H9 (cell line): ENCODE measurements at regions not wholly inside any gene's neighbourhood (a gene's known extent, or its start where the extent isn't known, plus 50 kb on each side); places are given as distances from the start of the nearest gene placed in this dataset.

Experiments
- DNase-seq: peaks from one replicate; pipeline ENCODE4 v3.0.0-alpha.2; 2017
- H2AFZ ChIP-seq: one replicate; pipeline ENCODE4 v1.6.1; 2013; ENCODE audit warnings: mild to moderate bottlenecking, low read length, control low read depth, moderate library complexity
- H2AK5ac ChIP-seq: 2 replicates; pipeline ENCODE4 v1.6.1; 2013; ENCODE audit warnings: low read length, control low read depth, mixed read lengths; ENCODE audit not compliant: insufficient read length
- H2BK120ac ChIP-seq: one replicate; pipeline ENCODE4 v1.6.1; 2013; ENCODE audit warnings: low read depth, mild to moderate bottlenecking, low read length, control low read depth, inconsistent platforms; ENCODE audit not compliant: poor library complexity, severe bottlenecking
- H2BK12ac ChIP-seq: 2 replicates; pipeline ENCODE4 v1.6.1; 2013; ENCODE audit warnings: low read length, control low read depth, mixed read lengths, low read depth; ENCODE audit not compliant: insufficient read length
- H2BK15ac ChIP-seq: 2 replicates; pipeline ENCODE4 v1.6.1; 2013; ENCODE audit warnings: low read depth, low read length, control low read depth
- H2BK20ac ChIP-seq: one replicate; pipeline ENCODE4 v1.6.1; 2013; ENCODE audit warnings: low read depth, mild to moderate bottlenecking, low read length, control low read depth, inconsistent platforms; ENCODE audit not compliant: poor library complexity, severe bottlenecking
- H2BK5ac ChIP-seq: 2 replicates; pipeline ENCODE4 v1.6.1; 2013; ENCODE audit warnings: low read length, control low read depth, mixed read lengths; ENCODE audit not compliant: insufficient read length
- H3K14ac ChIP-seq: 2 replicates; pipeline ENCODE4 v1.6.1; 2013; ENCODE audit warnings: low read length, control low read depth; ENCODE audit not compliant: insufficient read depth
- H3K18ac ChIP-seq: 2 replicates; pipeline ENCODE4 v1.6.1; 2013; ENCODE audit warnings: low read depth, mild to moderate bottlenecking, mixed read lengths, low read length, control low read depth; ENCODE audit not compliant: insufficient read length
- H3K23ac ChIP-seq: 2 replicates; pipeline ENCODE4 v1.6.1; 2013; ENCODE audit warnings: low read length, control low read depth, mixed read lengths, low read depth; ENCODE audit not compliant: insufficient read length
- H3K23me2 ChIP-seq: 2 replicates; pipeline ENCODE4 v1.6.1; 2013; ENCODE audit warnings: low read depth, mild to moderate bottlenecking, mixed read lengths, low read length, control low read depth; ENCODE audit not compliant: insufficient read length, poor library complexity, severe bottlenecking
- H3K27ac ChIP-seq: 2 replicates; pipeline ENCODE4 v1.5.1; 2013; ENCODE audit warnings: low read length, control low read depth, mixed read lengths, low read depth; ENCODE audit not compliant: insufficient read length
- H3K27me3 ChIP-seq: 2 replicates; pipeline ENCODE4 v1.6.1; 2013; ENCODE audit warnings: low read length, control low read depth, inconsistent platforms; ENCODE audit not compliant: insufficient read depth
- H3K4ac ChIP-seq: 2 replicates; pipeline ENCODE4 v1.6.1; 2013; ENCODE audit warnings: low read depth, mild to moderate bottlenecking, control low read depth, inconsistent platforms, low read length, moderate library complexity
- H3K4me1 ChIP-seq: 2 replicates; pipeline ENCODE4 v1.6.1; 2013; ENCODE audit warnings: low read length, control low read depth, inconsistent platforms; ENCODE audit not compliant: insufficient read depth
- H3K4me2 ChIP-seq: 2 replicates; pipeline ENCODE4 v1.6.1; 2013; ENCODE audit warnings: low read length, control low read depth, mixed read lengths; ENCODE audit not compliant: insufficient read length, insufficient read depth
- H3K56ac ChIP-seq: 2 replicates; pipeline ENCODE4 v1.6.1; 2013; ENCODE audit warnings: low read depth, mild to moderate bottlenecking, mixed read lengths, low read length, control low read depth; ENCODE audit not compliant: insufficient read length
- H3K79me1 ChIP-seq: 2 replicates; pipeline ENCODE4 v1.6.1; 2013; ENCODE audit warnings: low read depth, mild to moderate bottlenecking, moderate library complexity, low read length, control low read depth, inconsistent platforms; ENCODE audit not compliant: insufficient read depth, poor library complexity, severe bottlenecking
- H3K79me2 ChIP-seq: 2 replicates; pipeline ENCODE4 v1.6.1; 2013; ENCODE audit warnings: low read length, control low read depth, inconsistent platforms; ENCODE audit not compliant: insufficient read depth
- H3K9ac ChIP-seq: 2 replicates; pipeline ENCODE4 v1.6.1; 2013; ENCODE audit warnings: low read length, control low read depth, mixed read lengths; ENCODE audit not compliant: insufficient read length; ENCODE audit errors: extremely low read depth
- H3K9me3 ChIP-seq: one replicate; pipeline ENCODE4 v1.6.1; 2013; ENCODE audit warnings: low read depth, low read length, inconsistent platforms; ENCODE audit not compliant: control insufficient read depth
- H3T11ph ChIP-seq: one replicate; pipeline ENCODE4 v1.6.1; 2013; ENCODE audit warnings: mild to moderate bottlenecking, low read length, control low read depth, inconsistent platforms
- H4K20me1 ChIP-seq: one replicate; pipeline ENCODE4 v1.6.1; 2013; ENCODE audit not compliant: control insufficient read depth, insufficient read length, insufficient read depth
- H4K5ac ChIP-seq: 2 replicates; pipeline ENCODE4 v1.6.1; 2013; ENCODE audit warnings: low read depth, mild to moderate bottlenecking, mixed read lengths, low read length, control low read depth; ENCODE audit not compliant: insufficient read length
- H4K8ac ChIP-seq: replicated peaks from 2 replicates; pipeline ENCODE4 v1.6.1; 2013; ENCODE audit warnings: low read length, control low read depth, mixed read lengths, low read depth; ENCODE audit not compliant: insufficient read length
- H4K91ac ChIP-seq: 2 replicates; pipeline ENCODE4 v1.6.1; 2013; ENCODE audit warnings: low read depth, mild to moderate bottlenecking, moderate library complexity, mixed read lengths, low read length, control low read depth; ENCODE audit not compliant: insufficient read length
- H3K27ac Mint-ChIP-seq, 3 experiments: 2 replicates in 2 of 3; 3 replicates in 1 of 3; pipeline ENCODE4 v1.8.0; 2020 to 2021; ENCODE audit warnings: mixed read lengths in 3 of 3, mild to moderate bottlenecking in 1 of 3, moderate library complexity in 1 of 3
- H3K27me3 Mint-ChIP-seq: 2 replicates; pipeline ENCODE4 v1.8.0; 2021; ENCODE audit warnings: low read depth, mild to moderate bottlenecking, moderate library complexity, mixed read lengths
- H3K36me3 Mint-ChIP-seq, 3 experiments: 2 replicates in 2 of 3; 3 replicates in 1 of 3; pipeline ENCODE4 v1.8.0; 2020 to 2021; ENCODE audit warnings: low read depth in 3 of 3, mixed read lengths in 3 of 3; ENCODE audit not compliant: insufficient read depth in 1 of 3
- H3K4me1 Mint-ChIP-seq, 2 experiments: 2 replicates each; pipeline ENCODE4 v1.8.0; 2020; ENCODE audit warnings: mixed read lengths in 2 of 2
- H3K4me3 Mint-ChIP-seq, 2 experiments: 2 replicates in 1 of 2; 3 replicates in 1 of 2; pipeline ENCODE4 v1.8.0; 2020 to 2021; ENCODE audit warnings: mild to moderate bottlenecking in 2 of 2, mixed read lengths in 2 of 2, moderate library complexity in 1 of 2
- H3K9me3 Mint-ChIP-seq, 2 experiments: 2 replicates in 1 of 2; 3 replicates in 1 of 2; pipeline ENCODE4 v1.8.0; 2020; ENCODE audit warnings: mild to moderate bottlenecking in 2 of 2, mixed read lengths in 2 of 2, moderate library complexity in 1 of 2
- CTCF ChIP-seq: fragments of 200-600 bp; sonication (generic); conservative IDR thresholded peaks from 3 replicates; pipeline ENCODE4 v1.8.0; 2021; ENCODE audit warnings: antibody characterized with exemption, mild to moderate bottlenecking
- WGBS: extraction: QIAGEN DNeasy Blood & Tissue Kit; methylation state at CpG from one replicate; pipeline ENCODE4 v1.1.7; 2013; ENCODE audit warnings: missing lambda C conversion rate, low lambda C conversion rate, mixed read lengths; ENCODE audit not compliant: insufficient read length; ENCODE audit errors: extremely low coverage; 5-methylcytosine and 5-hydroxymethylcytosine counted together

GRCh38 chr3:80855482-80855881 lies 906.0 kb downstream of the GBE1 start:
- no peak overlapping the region for H2BK5ac ChIP-seq
- no peak overlapping the region for H2BK12ac ChIP-seq
- H4K5ac ChIP-seq: no peak overlapping the region
- H2BK15ac ChIP-seq: no peak overlapping the region
- H3T11ph ChIP-seq: no peak overlapping the region
- Mint-ChIP-seq H3K27me3 (no peaks in the 10 kb centered on the region), H3K4me3 (no peak overlapping the region), H3K4me1 (peaks cover 3% of the 10 kb centered on the region in 2 experiments; a peak in 1 of 4 replicates), H3K27ac (no peak overlapping the region), H3K36me3 (peaks cover 0 to under 1% (median 0%) of the 10 kb centered on the region in 3 experiments; a peak in 2 of 7 replicates), H3K9me3 (no peaks in the 10 kb centered on the region)
- H2AK5ac ChIP-seq: no peak overlapping the region
- no CpG with 5 or more reads among the region's 1 CpG for WGBS
- H4K20me1 ChIP-seq: no peaks in the 10 kb centered on the region
- no peak overlapping the region for H2BK120ac ChIP-seq
- no peaks in the 10 kb centered on the region for H3K9me3 ChIP-seq
- H4K8ac ChIP-seq: no peak overlapping the region
- no peaks in the 10 kb centered on the region for H3K27me3 ChIP-seq
- H2BK20ac ChIP-seq: no peak overlapping the region
- H4K91ac ChIP-seq: no peak overlapping the region
- H2AFZ ChIP-seq: no peak overlapping the region
- H3K14ac ChIP-seq: no peak overlapping the region
- H3K23ac ChIP-seq: no peak overlapping the region
- H3K79me1 ChIP-seq: no peaks in the 10 kb centered on the region
- H3K4me1 ChIP-seq: no peaks in the 10 kb centered on the region
- H3K56ac ChIP-seq: no peak overlapping the region
- H3K23me2 ChIP-seq: no peaks in the 10 kb centered on the region
- H3K4ac ChIP-seq: no peak overlapping the region
- H3K18ac ChIP-seq: no peak overlapping the region
- H3K27ac ChIP-seq: no peak overlapping the region
- no peaks in the 10 kb centered on the region for H3K79me2 ChIP-seq
- H3K9ac ChIP-seq: no peak overlapping the region
- H3K4me2 ChIP-seq: no peak overlapping the region
- TF ChIP-seq CTCF: no peak
- DNase-seq: no peak
